GM18907 (cell line): ENCODE measurements at regions not wholly inside any gene's neighbourhood (a gene's known extent, or its start where the extent isn't known, plus 50 kb on each side); places are given as distances from the start of the nearest gene placed in this dataset.
"Not testable (repeated sequence)": the region's sequence is repeated elsewhere in the genome, so short reads cannot be mapped to it uniquely, and the experiment has no call there.

ENCODE experiments used
- ATAC-seq: cut with Tn5 transposase; IDR thresholded peaks from one replicate; pipeline ENCODE4 v1.9.1; 2021; ENCODE audit warnings: mild to moderate bottlenecking, moderate library complexity; ENCODE audit not compliant: unreplicated experiment

DNA sequence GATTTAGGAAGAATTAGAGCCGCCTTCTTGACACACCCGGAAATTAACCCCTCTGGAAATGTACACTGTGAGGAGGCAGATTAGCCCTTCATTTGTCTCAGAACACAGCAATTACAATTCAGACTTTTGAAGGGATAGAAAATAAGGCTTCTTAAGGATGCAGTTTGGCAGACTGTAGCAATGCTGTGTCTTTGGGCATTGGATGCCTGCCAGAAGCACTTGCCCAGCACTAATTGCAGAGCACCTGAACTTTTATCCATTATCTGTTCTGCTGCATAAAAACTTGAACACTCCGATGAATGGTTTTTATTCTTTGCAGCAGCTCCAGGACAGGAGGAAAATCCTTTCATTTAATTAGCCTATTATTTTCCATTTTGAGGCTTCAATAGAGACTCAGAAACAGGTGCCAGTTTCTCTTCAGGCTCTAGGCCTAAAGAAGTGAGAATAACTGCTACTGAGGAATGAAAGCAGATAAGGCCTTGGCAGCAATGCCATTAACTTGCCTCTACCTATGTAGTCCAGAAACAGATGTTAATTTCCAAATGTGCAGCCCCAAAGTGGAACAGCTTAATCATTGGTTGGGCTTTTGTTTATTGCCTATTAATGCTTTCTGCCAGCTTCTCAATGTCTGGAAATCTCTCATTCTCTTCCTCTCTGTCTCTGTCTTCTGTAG is 418.5 kb downstream of the NSUN3 start:
- no peak for ATAC-seq

GRCh38 chr3:94482686-94483085 is 419.8 kb downstream of the NSUN3 start:
- no peak for ATAC-seq

GRCh38 chr3:94483403-94483802 is 420.5 kb downstream of the NSUN3 start:
- ATAC-seq = no peak

DNA sequence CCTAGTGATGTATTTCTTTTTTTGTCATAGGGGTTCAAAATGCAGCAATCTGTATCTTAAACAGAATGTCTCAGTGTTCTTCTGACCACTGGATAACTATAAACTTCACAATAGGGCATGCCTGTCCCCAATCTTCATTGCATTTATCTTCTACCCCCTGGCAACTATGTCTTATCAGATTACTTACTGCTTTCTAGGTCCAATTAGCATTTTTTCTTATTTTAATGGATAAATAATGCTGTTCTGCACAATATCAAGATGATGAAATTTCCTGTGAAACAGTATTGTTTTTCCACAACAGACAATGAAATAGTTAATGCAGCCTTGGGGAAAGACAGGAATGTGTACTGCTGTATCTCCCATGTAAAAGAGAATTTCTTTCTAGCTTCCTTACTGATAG is 432.1 kb downstream of the NSUN3 start:
- ATAC-seq = no peak

DNA sequence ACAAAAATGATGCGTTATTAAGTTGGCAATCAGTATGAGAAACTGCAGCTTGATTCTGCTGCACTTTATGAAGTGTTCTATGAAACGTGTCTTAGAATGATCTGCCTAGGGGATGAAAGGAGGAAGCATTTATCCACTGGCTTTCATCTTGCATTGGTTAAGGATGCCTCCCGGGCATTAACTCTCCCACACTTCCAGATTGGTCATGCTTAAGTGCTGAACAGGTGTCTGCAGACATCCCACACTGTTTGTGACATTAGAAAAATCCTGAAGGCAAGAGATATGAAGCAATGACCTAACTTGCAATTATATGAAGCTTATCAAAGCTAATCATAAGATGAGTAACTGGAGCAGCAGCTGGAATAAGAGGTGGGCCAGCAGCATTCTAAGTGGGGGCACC is 437.3 kb downstream of the NSUN3 start:
- ATAC-seq = no peak

- not testable (repeated sequence) for ATAC-seq
Measured at GRCh38 chr3:94507354-94507753, 444.5 kb downstream of the NSUN3 start.

DNA sequence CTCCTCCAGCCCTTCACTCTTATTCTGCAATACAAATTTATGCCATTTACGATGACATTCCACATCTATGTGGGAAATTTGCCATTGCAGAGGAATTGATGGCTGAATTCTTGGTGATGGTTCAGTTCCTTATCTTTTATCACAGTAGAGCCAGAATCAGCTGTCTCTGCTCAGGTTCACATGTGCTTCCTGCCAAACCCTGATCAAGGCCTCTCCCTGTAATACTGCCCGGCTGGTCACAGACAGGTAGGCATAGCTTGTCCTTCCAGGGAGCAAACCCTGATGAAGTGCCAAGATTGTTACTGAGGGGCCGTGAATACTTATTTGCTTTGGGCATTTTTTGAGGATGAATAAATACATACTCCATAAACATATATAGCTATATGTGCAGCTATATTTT is 450.0 kb downstream of the NSUN3 start:
- ATAC-seq = no peak

DNA sequence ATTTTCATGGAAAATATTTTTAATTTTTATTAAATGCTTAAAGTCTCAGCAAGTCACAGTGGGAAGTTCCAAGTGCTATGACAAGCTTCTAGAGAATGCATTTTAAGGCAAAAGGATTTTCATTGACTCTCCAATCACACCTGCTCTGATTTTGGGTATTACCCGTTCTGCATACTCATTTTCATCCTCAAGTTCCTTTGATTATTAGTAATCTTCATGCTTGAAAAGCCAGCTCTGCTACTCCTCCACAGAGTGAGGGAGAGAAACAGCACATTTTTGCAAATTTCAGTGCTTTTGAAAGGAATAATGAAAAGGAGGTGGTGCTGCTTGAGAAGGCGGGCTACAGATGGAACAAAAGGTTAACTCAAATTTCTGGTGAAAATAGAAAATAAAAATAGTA is 450.7 kb downstream of the NSUN3 start:
- ATAC-seq = no peak

GRCh38 chr3:94515983-94516382 is 453.1 kb downstream of the NSUN3 start:
- no peak for ATAC-seq

GRCh38 chr3:94520364-94520763 is 457.5 kb downstream of the NSUN3 start:
- no peak for ATAC-seq

DNA sequence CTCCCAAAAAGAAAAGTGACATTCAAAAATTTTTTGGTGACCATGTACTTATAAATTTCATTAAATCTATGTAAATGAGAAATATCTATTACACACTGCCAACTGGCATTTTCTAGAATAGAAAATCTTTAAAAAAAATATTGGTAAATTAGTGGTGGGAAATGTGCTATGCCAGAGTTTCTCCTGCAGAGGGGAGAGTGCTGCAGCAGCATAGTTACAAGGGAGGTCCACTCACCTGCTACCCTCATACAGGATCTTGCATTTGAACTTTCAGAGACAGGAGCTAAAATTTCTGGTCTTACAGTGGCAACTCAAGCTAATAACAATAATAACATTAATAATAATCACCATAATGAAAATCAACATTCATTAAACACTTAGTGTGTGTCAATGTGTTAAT is 459.6 kb downstream of the NSUN3 start:
- no peak for ATAC-seq

DNA sequence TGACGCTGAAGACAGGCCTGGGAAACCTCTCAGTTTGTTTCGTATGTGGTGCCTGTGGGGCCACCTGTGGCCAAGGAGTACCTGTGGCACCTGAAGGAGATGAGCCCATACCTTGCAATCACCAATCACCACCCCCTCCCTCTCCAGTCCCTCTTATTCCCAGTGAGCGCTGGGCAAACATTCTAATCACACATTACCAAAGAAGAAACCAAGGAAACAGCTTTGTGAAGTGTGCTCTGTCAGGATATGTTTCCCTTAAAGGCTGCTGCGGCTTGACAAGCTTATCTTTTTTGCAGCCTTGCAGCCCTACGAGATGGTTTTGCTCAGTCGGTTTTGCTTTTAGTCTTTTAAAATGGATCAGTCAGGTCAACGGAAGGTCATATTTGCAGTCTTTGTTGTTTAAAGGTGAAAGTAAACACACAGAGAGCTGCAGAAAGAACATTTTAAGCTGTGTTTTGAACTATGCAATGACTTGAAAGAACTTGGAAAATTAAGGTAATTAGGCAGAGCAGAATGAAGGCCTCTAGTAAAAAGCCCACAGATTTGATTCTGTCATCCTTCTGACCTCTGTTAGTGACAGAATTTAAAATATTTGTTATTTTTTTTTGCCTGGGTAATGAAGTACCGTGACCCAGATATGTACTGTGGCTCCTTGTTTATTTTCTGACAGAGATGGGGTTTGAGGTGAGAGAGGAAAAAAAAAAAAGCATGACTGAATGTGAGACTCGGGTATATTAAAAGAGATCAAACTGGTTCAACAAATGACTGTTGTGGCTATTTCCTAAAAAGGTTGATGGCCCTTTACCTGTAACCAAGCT is 461.4 kb downstream of the NSUN3 start:
- ATAC-seq = no peak

DNA sequence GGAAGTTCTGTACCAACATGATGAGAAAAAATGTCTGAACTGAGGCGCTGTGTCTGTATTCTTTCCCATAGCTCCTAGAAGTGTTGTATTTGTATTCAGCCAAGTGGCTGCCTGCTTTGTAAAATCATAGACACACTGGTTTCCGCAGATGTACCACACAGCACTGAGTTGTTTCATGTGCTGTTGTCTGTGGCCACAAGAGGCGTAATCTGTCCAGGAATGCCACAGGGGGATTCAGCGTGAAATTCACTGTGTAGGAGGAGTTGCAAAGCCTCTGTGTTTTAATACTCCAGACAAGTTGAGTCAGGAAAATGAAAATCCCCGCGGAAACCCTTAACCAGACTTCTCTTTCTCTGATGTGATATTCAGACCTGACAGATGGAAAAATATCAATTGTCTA is 462.2 kb downstream of the NSUN3 start:
- ATAC-seq = no peak

DNA sequence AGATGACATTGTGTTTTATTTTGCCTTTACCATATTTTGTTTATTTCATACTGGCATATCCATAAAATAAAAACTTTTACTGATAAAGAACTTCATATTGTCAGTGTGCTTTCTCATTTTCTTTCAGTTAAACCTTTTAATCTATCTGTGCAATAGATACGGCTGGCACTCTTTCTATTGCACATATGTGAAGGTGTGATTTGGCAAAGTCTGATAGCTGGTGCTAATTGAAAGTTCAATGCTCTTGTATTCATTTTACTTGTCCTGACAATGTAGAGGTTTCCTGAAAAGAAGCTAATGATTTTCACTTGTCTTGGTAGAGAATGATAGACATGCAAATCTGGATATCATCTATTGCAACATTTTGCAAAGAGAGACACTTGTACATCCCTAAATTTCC is 467.0 kb downstream of the NSUN3 start:
- no peak for ATAC-seq

DNA sequence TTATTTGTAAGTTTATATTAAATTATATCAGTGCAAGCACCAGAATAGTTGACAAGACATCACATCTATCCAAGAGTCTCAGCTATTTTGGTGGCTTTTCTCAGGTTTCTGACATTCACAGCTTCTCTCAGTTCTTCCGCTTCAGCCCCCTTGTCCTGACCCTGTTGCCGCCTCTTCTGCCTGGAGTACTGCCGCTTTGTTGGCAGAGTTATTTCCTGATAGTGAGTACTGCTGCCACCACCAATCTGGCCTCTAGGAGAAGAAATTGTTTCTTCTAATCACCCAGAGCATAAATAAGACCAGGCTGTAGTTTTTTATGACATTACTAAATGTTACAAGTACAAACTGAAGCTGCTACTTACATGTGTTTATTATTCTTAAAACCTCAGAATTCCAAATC is 470.1 kb downstream of the NSUN3 start:
- no peak for ATAC-seq

DNA sequence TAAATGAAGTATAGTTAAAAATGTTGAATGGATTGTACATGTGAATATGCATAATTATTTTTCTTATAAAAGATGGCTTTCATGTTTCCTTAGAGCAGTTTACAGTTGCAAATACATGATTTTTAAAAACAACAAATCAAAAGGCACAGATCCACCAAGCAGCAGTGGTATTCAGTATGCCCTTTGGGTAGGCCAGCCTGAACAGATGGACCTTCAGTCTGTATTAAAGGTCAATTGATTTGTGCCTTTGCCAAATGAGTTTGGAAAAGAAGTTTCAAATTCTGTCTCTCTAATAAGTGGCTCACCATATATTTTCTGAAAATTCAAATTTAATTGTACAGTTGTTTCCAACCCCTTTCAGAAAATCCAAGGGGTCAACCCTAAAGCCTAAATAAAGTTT is 477.1 kb downstream of the NSUN3 start:
- no peak for ATAC-seq

DNA sequence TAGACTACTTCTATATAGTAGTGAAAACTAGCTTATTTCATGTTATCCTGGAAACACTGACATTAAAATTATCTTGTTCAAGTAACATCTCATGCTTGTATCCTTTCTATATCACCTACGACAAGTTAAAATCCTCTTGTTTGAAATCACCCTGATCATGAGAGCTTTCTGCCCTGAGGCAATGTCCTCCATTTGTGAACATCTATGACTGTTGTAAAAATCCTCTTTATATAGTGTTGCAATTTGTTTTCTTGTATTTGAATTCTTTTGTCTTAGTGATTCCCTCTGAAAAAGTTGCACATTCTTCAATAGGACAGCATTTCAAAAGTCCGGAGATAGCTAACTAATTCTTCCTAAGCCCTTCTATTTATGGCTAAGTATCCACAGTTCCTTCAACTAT is 480.3 kb downstream of the NSUN3 start:
- ATAC-seq = no peak

- ATAC-seq = no peak
Measured at GRCh38 chr3:94544131-94544789, 481.4 kb downstream of the NSUN3 start.

GRCh38 chr3:94548581-94549316 is 485.9 kb downstream of the NSUN3 start:
- ATAC-seq = no peak

DNA sequence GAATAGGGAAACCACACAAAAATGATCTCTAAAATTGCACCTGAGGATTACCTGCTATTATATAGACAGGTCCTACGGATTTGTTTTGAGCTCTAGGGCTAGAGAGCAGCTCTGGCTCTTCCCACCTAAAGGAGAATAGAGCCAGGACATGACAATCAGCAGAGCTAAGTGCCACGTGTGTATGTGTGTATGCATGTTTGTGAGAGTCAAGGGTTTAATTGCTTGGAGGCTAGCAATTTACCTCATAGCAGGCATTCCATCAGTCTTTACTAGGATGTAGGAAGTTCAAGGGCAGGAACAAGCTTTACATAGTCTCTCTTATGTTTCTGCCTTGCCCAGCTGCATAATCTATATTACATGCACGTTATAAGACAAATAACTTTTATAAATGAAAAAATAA is 498.2 kb downstream of the NSUN3 start:
- no peak for ATAC-seq

- ATAC-seq = no peak
Measured at GRCh38 chr3:94564247-94564646, 501.4 kb downstream of the NSUN3 start.
